ENCODE measurements at regions not wholly inside any gene's neighbourhood (a gene's known extent, or its start where the extent isn't known, plus 50 kb on each side); places are given as distances from the start of the nearest gene placed in this dataset.

GRCh38 chr10:30189238-30189580 lies 129.8 kb upstream of the JCAD start:
- intact Hi-C loops (cut with micrococcal nuclease; ENCODE audit: unreplicated experiment): no loop called here
- ChIA-PET POLR2A (no interaction called here), CTCF (ENCODE audit: unreplicated experiment) (no interaction called here)
- no peaks in the 10 kb centered on the region for H3K36me3 ChIP-seq (ENCODE audit: insufficient read depth, low read length)
- H3K27ac ChIP-seq (ENCODE audit: low read depth, low read length, poor library complexity, severe bottlenecking): no peak overlapping the region
- DNase-seq (ENCODE audit: low spot score): no peak
- H4K20me1 ChIP-seq (ENCODE audit: insufficient read depth, low read length): no peaks in the 10 kb centered on the region
- no peaks in the 10 kb centered on the region for H3K79me2 ChIP-seq (ENCODE audit: insufficient read depth, low read depth, low read length)
- no TSS peak for BruUV-seq (replicated peaks)
- no peaks in the 10 kb centered on the region for H3K9me3 ChIP-seq (ENCODE audit: low read length)
- no peak overlapping the region for H3K4me2 ChIP-seq (ENCODE audit: low read length)
- no peak overlapping the region for H3K4me3 ChIP-seq (ENCODE audit: low read depth, low read length, poor library complexity, severe bottlenecking)
- TF ChIP-seq EZH2phosphoT487 (IDR thresholded peaks at IDR 0.05; ENCODE audit: borderline replicate concordance, low read depth, low read length): no peak
- no peak for TF ChIP-seq CTCF (conservative IDR thresholded peaks at IDR 0.05; ENCODE audit: low read length)
- H3K9me2 ChIP-seq (ENCODE audit: insufficient read depth, low read length): no peaks in the 10 kb centered on the region
- no peak overlapping the region for H2AFZ ChIP-seq (ENCODE audit: low read length)
- no peaks in the 10 kb centered on the region for H3K4me1 ChIP-seq (ENCODE audit: insufficient read depth, low read length, poor library complexity, severe bottlenecking)

- Histone ChIP-seq H3K4me3 (ENCODE audit: low read depth, low read length, poor library complexity, severe bottlenecking) (no peak overlapping the region), H3K36me3 (ENCODE audit: insufficient read depth, low read length) (no peaks in the 10 kb centered on the region), H3K9me3 (ENCODE audit: low read length) (no peaks in the 10 kb centered on the region), H2AFZ (ENCODE audit: low read length) (no peak overlapping the region), H3K9me2 (ENCODE audit: insufficient read depth, low read length) (no peaks in the 10 kb centered on the region), H4K20me1 (ENCODE audit: insufficient read depth, low read length) (no peaks in the 10 kb centered on the region), H3K79me2 (ENCODE audit: insufficient read depth, low read depth, low read length) (no peaks in the 10 kb centered on the region), H3K4me1 (ENCODE audit: insufficient read depth, low read length, poor library complexity, severe bottlenecking) (no peaks in the 10 kb centered on the region), H3K27ac (ENCODE audit: low read depth, low read length, poor library complexity, severe bottlenecking) (no peak overlapping the region), H3K4me2 (ENCODE audit: low read length) (no peak overlapping the region)
- TF ChIP-seq CTCF (conservative IDR thresholded peaks at IDR 0.05; ENCODE audit: low read length) (no peak), EZH2phosphoT487 (IDR thresholded peaks at IDR 0.05; ENCODE audit: borderline replicate concordance, low read depth, low read length) (no peak)
- ChIA-PET POLR2A (no interaction called here), CTCF (ENCODE audit: unreplicated experiment) (no interaction called here)
- no TSS peak for BruUV-seq (replicated peaks)
- no peak for DNase-seq (ENCODE audit: low spot score)
- intact Hi-C loops (cut with micrococcal nuclease; ENCODE audit: unreplicated experiment): no loop called here
These were observed 129.3 kb upstream of the JCAD start for GRCh38 chr10:30188556-30189237.

DNA sequence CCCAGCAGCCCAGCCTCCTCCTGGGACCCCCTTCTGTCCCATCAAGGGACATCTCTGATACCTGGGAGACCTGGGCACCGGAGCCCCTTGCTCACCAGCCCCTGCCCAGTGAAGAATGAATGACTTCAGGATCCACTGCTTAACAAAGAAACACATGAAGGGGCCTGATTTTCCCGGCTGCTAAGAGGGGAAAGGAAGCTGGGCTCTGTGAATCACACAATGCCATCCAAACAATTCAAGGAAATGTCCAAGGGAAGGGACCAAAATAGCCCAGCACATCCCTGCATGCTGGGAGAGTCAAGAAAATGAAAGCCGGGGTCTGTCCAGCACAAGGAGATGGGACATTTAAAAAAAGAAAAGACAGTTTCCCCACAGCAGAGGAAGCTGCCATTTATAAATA lies 128.7 kb upstream of the JCAD start:
- Histone ChIP-seq H2AFZ (ENCODE audit: low read length) (no peak overlapping the region), H3K4me1 (ENCODE audit: insufficient read depth, low read length, poor library complexity, severe bottlenecking) (no peaks in the 10 kb centered on the region), H4K20me1 (ENCODE audit: insufficient read depth, low read length) (no peaks in the 10 kb centered on the region), H3K9me3 (ENCODE audit: low read length) (no peaks in the 10 kb centered on the region), H3K9me2 (ENCODE audit: insufficient read depth, low read length) (no peaks in the 10 kb centered on the region), H3K36me3 (ENCODE audit: insufficient read depth, low read length) (no peaks in the 10 kb centered on the region), H3K4me3 (ENCODE audit: low read depth, low read length, poor library complexity, severe bottlenecking) (no peak overlapping the region), H3K4me2 (ENCODE audit: low read length) (no peak overlapping the region), H3K27ac (ENCODE audit: low read depth, low read length, poor library complexity, severe bottlenecking) (no peak overlapping the region), H3K79me2 (ENCODE audit: insufficient read depth, low read depth, low read length) (no peaks in the 10 kb centered on the region)
- ChIA-PET CTCF (ENCODE audit: unreplicated experiment) (no interaction called here), POLR2A (interaction anchor here (1.0 to 1.2 kb wide), 2 partner anchors 10 to 11 kb away, joined by 3 to 4 read pairs; no protein-coding TSS in a partner anchor)
- TF ChIP-seq CTCF (conservative IDR thresholded peaks at IDR 0.05; ENCODE audit: low read length): no peak
- no peak for TF ChIP-seq EZH2phosphoT487 (IDR thresholded peaks at IDR 0.05; ENCODE audit: borderline replicate concordance, low read depth, low read length)
- BruUV-seq (replicated peaks): no TSS peak
- intact Hi-C loops (cut with micrococcal nuclease; ENCODE audit: unreplicated experiment): no loop called here
- no peak for DNase-seq (ENCODE audit: low spot score)
